ENCODE measurements at regions not wholly inside any gene's neighbourhood (a gene's known extent, or its start where the extent isn't known, plus 50 kb on each side); places are given as distances from the start of the nearest gene placed in this dataset.

DNA sequence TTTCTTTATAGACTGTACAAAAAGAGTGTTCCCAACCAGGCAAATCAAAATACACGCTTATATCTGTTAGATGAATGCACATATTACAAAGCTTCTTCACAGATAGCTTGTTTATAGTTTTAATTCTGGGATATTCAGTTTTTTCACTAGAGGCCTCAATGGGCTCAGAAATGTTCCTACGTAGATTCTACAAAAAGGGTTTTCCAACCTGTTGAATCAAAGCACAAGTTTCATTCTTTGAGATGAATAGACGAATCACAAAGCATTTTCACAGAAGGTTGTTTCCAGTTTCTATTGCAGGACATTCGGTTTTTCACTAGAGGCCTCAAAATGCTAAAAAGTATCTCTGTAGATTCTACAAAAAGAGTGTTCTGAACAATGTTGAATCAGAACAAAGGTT is 1490.3 kb downstream of the UQCRFS1 start:
- H3K4me3 ChIP-seq, result no peak overlapping the region
- peaks cover 18% of the 10 kb centered on the region for H3K9me3 ChIP-seq
- H3K27ac ChIP-seq, result no peak overlapping the region
- no peaks in the 10 kb centered on the region for H3K4me1 ChIP-seq
- H3K27me3 ChIP-seq, result no peaks in the 10 kb centered on the region
- H3K36me3 ChIP-seq, result no peaks in the 10 kb centered on the region
- DNase-seq (ENCODE audit: extremely low spot score in 2 of 2), result no peak
- intact Hi-C loops (cut with DNase I), result no loop called here
- no peak for TF ChIP-seq CTCF (IDR thresholded peaks at IDR 0.05)

GRCh38 chr19:27720155-27720554 is 1492.8 kb downstream of the UQCRFS1 start:
- TF ChIP-seq POLR2AphosphoS5 (IDR thresholded peaks at IDR 0.05; ENCODE audit: insufficient read depth in 1 of 2, low read depth in 1 of 2), result no peak
- no peak for TF ChIP-seq CTCF (IDR thresholded peaks at IDR 0.05)
- no peak for TF ChIP-seq POLR2A (IDR thresholded peaks at IDR 0.05)
- no peaks in the 10 kb centered on the region for H3K36me3 ChIP-seq
- DNase-seq (ENCODE audit: extremely low spot score in 2 of 2), result peak in 1 of 2 donors; percentile 37
- intact Hi-C loops (cut with DNase I), result no loop called here
- H3K9me3 ChIP-seq, result peaks cover 14% of the 10 kb centered on the region
- H3K27me3 ChIP-seq, result no peaks in the 10 kb centered on the region
- no peaks in the 10 kb centered on the region for H3K4me1 ChIP-seq
- H3K27ac ChIP-seq, result no peak overlapping the region
- H3K4me3 ChIP-seq, result no peak overlapping the region

GRCh38 chr19:27719034-27719433 is 1493.9 kb downstream of the UQCRFS1 start:
- Histone ChIP-seq H3K36me3 (no peaks in the 10 kb centered on the region), H3K27me3 (no peaks in the 10 kb centered on the region), H3K4me3 (no peak overlapping the region), H3K9me3 (peaks cover 8% of the 10 kb centered on the region), H3K4me1 (no peaks in the 10 kb centered on the region), H3K27ac (no peak overlapping the region)
- DNase-seq (ENCODE audit: extremely low spot score in 2 of 2), result no peak
- intact Hi-C loops (cut with DNase I), result no loop called here
- TF ChIP-seq POLR2A (IDR thresholded peaks at IDR 0.05), result no peak
- TF ChIP-seq POLR2AphosphoS5 (IDR thresholded peaks at IDR 0.05; ENCODE audit: insufficient read depth in 1 of 2, low read depth in 1 of 2), result no peak
- TF ChIP-seq CTCF (IDR thresholded peaks at IDR 0.05), result no peak

DNA sequence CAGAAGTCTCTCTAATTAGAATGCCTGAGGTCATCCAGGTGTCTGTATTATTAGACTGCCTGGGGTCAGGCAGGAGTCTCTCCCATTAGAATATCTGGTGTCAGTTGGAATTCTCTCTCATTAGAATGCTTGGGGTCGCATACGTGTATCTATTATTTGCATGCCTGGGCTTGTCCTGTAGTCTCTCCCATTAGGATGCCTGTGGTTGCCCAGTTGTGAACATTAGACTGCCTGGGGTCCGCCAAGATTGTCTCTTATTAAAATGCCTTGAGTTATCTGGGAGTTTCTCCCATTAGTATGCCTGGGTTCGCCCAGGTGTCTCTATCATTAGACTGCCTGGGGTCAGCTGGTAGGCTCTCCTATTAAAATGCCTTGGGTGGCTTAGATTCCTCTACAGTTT is 1494.7 kb downstream of the UQCRFS1 start:
- intact Hi-C loops (cut with DNase I), result no loop called here
- Histone ChIP-seq H3K27me3 (no peaks in the 10 kb centered on the region), H3K36me3 (no peaks in the 10 kb centered on the region), H3K27ac (no peak overlapping the region), H3K4me1 (no peaks in the 10 kb centered on the region), H3K4me3 (no peak overlapping the region), H3K9me3 (peaks cover 6% of the 10 kb centered on the region)
- TF ChIP-seq CTCF (IDR thresholded peaks at IDR 0.05) (no peak), POLR2A (IDR thresholded peaks at IDR 0.05) (no peak), POLR2AphosphoS5 (IDR thresholded peaks at IDR 0.05; ENCODE audit: insufficient read depth in 1 of 2, low read depth in 1 of 2) (no peak)
- no peak for DNase-seq (ENCODE audit: extremely low spot score in 2 of 2)

DNA sequence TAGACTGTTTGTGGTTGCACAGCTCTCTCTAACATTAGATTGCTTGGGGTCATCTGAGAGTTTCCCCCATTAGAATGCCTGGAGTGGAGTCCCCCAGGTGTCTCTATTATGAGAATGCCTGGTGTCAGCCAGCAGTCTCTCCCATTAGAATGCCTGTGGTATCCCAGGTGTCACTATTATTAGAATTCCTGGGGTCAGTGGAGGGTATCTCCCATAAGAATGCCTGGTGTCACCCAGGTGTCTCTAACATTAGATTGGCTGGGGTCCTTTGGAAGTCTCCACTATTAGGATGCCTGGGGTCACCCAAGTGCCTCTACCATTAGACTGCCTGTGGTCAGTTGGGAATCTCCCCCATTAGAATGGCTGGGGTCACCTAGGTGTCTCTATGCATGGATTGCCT is 1495.1 kb downstream of the UQCRFS1 start:
- Histone ChIP-seq H3K27ac (no peak overlapping the region), H3K36me3 (no peaks in the 10 kb centered on the region), H3K4me3 (no peak overlapping the region), H3K9me3 (peaks cover 2% of the 10 kb centered on the region), H3K27me3 (no peaks in the 10 kb centered on the region), H3K4me1 (no peaks in the 10 kb centered on the region)
- no peak for DNase-seq (ENCODE audit: extremely low spot score in 2 of 2)
- TF ChIP-seq POLR2A (IDR thresholded peaks at IDR 0.05) (no peak), POLR2AphosphoS5 (IDR thresholded peaks at IDR 0.05; ENCODE audit: insufficient read depth in 1 of 2, low read depth in 1 of 2) (no peak), CTCF (IDR thresholded peaks at IDR 0.05) (no peak)
- intact Hi-C loops (cut with DNase I), result no loop called here

All from vagina (tissue), 2 donors.